ENCODE measurements at regions not wholly inside any gene's neighbourhood (a gene's known extent, or its start where the extent isn't known, plus 50 kb on each side); places are given as distances from the start of the nearest gene placed in this dataset.
A peak's percentile ranks its signal among the peaks of the same experiment; 100 is the strongest.
"Not testable (repeated sequence)": the region's sequence is repeated elsewhere in the genome, so short reads cannot be mapped to it uniquely, and the experiment has no call there.

DNA sequence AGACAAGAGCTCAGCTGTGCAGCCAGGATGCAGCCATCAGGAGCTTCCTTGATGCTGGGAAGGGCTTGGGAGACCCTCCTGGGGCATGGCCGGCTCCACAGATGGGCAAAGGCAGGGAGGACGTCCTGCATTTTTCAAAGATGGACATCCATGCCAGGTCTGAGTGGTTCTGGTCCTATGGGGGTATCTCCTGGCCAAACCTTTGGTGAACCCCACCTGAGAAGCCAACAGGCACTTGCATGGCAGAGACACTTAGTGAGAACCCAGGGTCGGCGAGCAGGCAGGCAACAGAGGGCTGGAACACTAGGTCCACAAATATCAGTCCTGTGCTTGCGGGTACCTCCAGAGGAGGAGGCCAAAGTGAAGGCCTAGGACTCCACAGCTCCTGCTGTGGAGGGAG is 70.0 kb downstream of the KCTD15 start:
- FAIRE-seq (no peak), DNase-seq (ENCODE audit: low read depth) (no peak)

DNA sequence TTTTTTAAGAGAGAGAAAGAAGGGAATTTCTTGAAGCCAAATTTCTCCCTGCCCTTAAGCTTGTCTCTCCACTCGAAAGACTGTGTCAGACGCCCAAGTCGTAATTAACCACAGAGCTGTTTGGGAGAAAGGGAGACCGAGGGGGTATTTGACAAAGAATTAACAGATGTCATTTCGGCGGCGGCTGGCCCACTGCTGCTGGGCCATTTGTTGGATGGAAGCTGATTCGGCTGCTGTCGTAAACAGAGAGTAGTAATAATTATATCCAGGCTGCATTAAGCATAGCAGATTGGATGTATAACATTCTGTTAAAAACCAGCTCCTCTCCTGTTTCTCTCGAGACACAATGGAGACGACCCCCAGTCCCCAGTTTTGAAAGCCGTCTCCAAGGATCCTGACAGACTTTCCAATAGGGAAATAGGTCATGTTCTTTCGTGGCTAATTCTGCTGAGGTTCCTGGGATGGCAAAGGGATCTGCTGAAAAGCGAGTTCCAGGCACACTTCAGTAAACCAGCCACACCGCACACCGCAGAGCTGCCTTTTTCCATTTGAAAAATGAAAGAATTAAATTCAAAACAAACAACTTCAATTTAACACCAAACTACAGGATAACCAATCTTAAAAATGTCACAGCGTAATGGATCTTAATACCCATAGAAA is 71.5 kb downstream of the KCTD15 start:
- Histone ChIP-seq H3K27me3 (ENCODE audit: control insufficient read depth, insufficient read depth, low read length) (no peaks in the 10 kb centered on the region), H3K36me3 (ENCODE audit: control insufficient read depth, insufficient read depth, low read length) (no peaks in the 10 kb centered on the region), H3K4me3 (ENCODE audit: low read depth, low read length) (no peak overlapping the region)
- TF ChIP-seq, protein P1, sequence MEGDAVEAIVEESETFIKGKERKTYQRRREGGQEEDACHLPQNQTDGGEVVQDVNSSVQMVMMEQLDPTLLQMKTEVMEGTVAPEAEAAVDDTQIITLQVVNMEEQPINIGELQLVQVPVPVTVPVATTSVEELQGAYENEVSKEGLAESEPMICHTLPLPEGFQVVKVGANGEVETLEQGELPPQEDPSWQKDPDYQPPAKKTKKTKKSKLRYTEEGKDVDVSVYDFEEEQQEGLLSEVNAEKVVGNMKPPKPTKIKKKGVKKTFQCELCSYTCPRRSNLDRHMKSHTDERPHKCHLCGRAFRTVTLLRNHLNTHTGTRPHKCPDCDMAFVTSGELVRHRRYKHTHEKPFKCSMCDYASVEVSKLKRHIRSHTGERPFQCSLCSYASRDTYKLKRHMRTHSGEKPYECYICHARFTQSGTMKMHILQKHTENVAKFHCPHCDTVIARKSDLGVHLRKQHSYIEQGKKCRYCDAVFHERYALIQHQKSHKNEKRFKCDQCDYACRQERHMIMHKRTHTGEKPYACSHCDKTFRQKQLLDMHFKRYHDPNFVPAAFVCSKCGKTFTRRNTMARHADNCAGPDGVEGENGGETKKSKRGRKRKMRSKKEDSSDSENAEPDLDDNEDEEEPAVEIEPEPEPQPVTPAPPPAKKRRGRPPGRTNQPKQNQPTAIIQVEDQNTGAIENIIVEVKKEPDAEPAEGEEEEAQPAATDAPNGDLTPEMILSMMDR (IDR thresholded peaks at IDR 0.05; ENCODE audit: insufficient read depth, low read length, severe bottlenecking): no peak
- no peak for DNase-seq (ENCODE audit: low read depth)
- peak; percentile 13 for FAIRE-seq

More for the DNA sequence above, 70.0 kb downstream of the KCTD15 start:
- Histone ChIP-seq H3K4me3 (ENCODE audit: low read depth, low read length) (no peak overlapping the region), H3K36me3 (ENCODE audit: control insufficient read depth, insufficient read depth, low read length) (no peaks in the 10 kb centered on the region), H3K27me3 (ENCODE audit: control insufficient read depth, insufficient read depth, low read length) (no peaks in the 10 kb centered on the region)
- TF ChIP-seq, protein P1 (IDR thresholded peaks at IDR 0.05; ENCODE audit: insufficient read depth, low read length, severe bottlenecking): no peak

DNA sequence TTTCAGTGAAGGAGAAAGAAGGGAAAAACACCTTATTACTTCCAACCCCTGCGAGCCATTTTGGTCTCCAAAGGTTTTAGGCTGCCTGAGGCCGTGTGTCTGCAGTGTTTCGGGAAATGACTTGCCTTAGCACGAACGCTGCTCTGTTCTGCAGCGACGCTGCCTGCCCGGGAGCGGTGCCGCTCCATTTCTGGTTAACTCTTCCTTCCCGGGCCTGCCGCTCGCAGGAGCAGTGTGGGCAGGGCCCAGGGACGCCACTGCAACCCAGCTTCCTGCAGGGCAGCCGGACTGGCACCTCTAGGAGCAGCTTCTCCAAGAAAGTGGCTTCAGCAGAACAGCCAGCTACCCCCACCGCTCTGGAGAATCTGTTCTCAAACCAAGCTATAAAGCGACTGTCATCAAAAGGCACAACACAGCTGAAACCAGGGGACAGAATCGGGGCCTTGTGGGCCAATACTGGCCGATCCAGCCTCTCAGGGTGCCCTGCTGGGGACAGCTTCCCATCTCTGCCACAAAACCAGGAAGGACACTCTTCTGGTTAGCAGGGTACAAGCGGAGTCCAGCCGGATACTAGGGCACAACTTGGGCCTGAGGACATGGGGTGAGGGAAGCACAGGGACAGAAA is 72.2 kb downstream of the KCTD15 start:
- TF ChIP-seq, protein P1 (IDR thresholded peaks at IDR 0.05; ENCODE audit: insufficient read depth, low read length, severe bottlenecking): peak; percentile 29
- DNase-seq (ENCODE audit: low read depth) (peak; percentile 44), FAIRE-seq (no peak)
- H3K36me3 ChIP-seq (ENCODE audit: control insufficient read depth, insufficient read depth, low read length): no peaks in the 10 kb centered on the region
- H3K27me3 ChIP-seq (ENCODE audit: control insufficient read depth, insufficient read depth, low read length): no peaks in the 10 kb centered on the region
- no peak overlapping the region for H3K4me3 ChIP-seq (ENCODE audit: low read depth, low read length)

- peak; percentile 97 for FAIRE-seq
- not testable (repeated sequence) for H3K36me3 ChIP-seq (ENCODE audit: control insufficient read depth, insufficient read depth, low read length); H3K4me3 ChIP-seq (ENCODE audit: low read depth, low read length); DNase-seq (ENCODE audit: low read depth); H3K27me3 ChIP-seq (ENCODE audit: control insufficient read depth, insufficient read depth, low read length)
These were observed 73.7 kb downstream of the KCTD15 start for GRCh38 chr19:33870298-33870932.

DNA sequence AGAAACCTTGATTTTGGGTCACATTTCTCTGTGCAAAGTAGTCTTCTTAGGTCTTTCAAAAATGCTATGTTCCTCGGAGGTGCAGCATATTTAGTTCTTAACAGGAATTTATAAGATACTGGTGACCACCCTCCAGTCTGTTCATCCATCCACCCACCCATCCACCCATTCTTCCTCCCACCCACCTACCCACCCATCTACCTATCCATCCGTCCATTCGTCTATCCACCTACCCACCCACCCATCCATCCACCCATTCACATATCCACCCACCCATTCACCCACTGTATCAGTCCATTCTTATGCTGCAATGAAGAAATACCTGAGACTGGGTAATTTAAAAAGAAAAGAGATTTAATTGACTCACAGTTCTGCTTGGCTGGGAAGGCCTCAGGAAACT is 74.9 kb downstream of the KCTD15 start:
- H3K4me3 ChIP-seq (ENCODE audit: low read depth, low read length): no peak overlapping the region
- TF ChIP-seq, protein P1 (IDR thresholded peaks at IDR 0.05; ENCODE audit: insufficient read depth, low read length, severe bottlenecking): no peak
- no peaks in the 10 kb centered on the region for H3K27me3 ChIP-seq (ENCODE audit: control insufficient read depth, insufficient read depth, low read length)
- DNase-seq (ENCODE audit: low read depth) (no peak), FAIRE-seq (no peak)
- no peaks in the 10 kb centered on the region for H3K36me3 ChIP-seq (ENCODE audit: control insufficient read depth, insufficient read depth, low read length)

DNA sequence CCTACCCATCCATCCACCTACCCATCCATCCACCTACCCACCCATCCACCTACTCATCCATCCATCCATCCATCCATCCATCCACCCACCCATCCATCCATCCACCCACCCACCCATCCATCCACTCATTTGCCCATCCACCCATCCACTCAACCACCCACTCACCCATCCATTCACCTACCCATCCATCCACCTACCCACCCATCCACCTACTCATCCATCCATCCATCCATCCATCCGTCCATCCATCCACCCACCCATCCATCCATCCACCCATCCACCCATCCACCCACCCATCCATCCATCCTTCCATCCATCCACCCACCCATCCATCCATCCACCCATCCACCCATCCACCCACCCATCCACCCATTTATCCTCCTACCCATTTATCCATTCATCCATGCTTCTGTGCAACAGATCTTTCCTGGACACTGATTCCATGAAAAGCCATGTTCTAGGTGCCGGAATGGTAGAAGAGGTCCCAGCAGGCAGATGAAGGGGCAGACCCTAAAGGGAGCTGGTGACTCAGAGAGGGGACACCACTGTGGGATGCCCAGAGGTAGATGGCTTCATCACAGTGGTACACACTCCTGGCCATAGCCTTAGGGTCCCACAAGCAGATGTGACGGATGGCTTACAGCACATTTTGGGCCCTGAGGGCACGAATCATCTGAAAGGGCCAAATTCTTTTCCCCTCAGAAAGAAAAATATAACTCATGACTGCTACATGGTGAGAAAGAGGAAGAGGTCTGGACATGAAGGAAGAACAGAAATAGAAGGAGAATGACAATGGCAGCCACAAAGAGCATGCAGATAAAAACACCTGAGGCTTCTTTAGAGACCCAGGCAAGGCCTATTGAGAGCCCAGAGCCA is 76.0 kb downstream of the KCTD15 start:
- H3K27me3 ChIP-seq (ENCODE audit: control insufficient read depth, insufficient read depth, low read length): no peaks in the 10 kb centered on the region
- TF ChIP-seq, protein P1 (IDR thresholded peaks at IDR 0.05; ENCODE audit: insufficient read depth, low read length, severe bottlenecking): no peak
- FAIRE-seq: no peak
- H3K4me3 ChIP-seq (ENCODE audit: low read depth, low read length): no peak overlapping the region
- no peaks in the 10 kb centered on the region for H3K36me3 ChIP-seq (ENCODE audit: control insufficient read depth, insufficient read depth, low read length)
- peak; percentile 76 for DNase-seq (ENCODE audit: low read depth)

Data from bronchial epithelial cell (primary cell).